SK-N-SH (cell line): ENCODE measurements at regions not wholly inside any gene's neighbourhood (a gene's known extent, or its start where the extent isn't known, plus 50 kb on each side); places are given as distances from the start of the nearest gene placed in this dataset.

Experiments
- CTCF ChIA-PET: fragments of 300-600, 350-600 bp; formaldehyde crosslinking; extraction: SDS; loops from one replicate; lab custom pipeline; 2021; lab: Yijun Ruan, JAX
- POLR2A ChIA-PET: fragments of 350-600 bp; sonication (Branson Sonifier 250); formaldehyde crosslinking; extraction: SDS; loops from one replicate; lab custom pipeline; 2020; ENCODE audit warnings: antibody characterized with exemption, inconsistent platforms; lab: Yijun Ruan, JAX
- DNase-seq: peaks from one replicate; pipeline ENCODE4 v3.0.0; 2012
- H2AFZ ChIP-seq: fragments of 200-600 bp; sonication (generic); 2 replicates; pipeline ENCODE4 v1.8.1; 2016; ENCODE audit warnings: antibody characterized with exemption, mild to moderate bottlenecking, low read depth
- H3F3A ChIP-seq: fragments of 200-600 bp; sonication (generic); replicated peaks from 2 replicates; pipeline ENCODE3; 2016; ENCODE audit warnings: antibody characterized with exemption, mild to moderate bottlenecking; ENCODE audit not compliant: insufficient read depth
- H3K27ac ChIP-seq, 2 experiments: fragments of 200-500 bp in 1 of 2; fragments of 200-600 bp in 1 of 2; sonication (Bioruptor generic) in 1 of 2; sonication (generic), shearing (Covaris generic) in 1 of 2; 2 replicates each; pipeline versions ENCODE4 v1.5.1 to v1.6.1; 2014 to 2016; ENCODE audit warnings: low read depth in 2 of 2, inconsistent platforms in 1 of 2, low read length in 1 of 2, mild to moderate bottlenecking in 1 of 2, mixed read lengths in 1 of 2
- H3K27me3 ChIP-seq: fragments of 200-600 bp; sonication (generic), shearing (Covaris generic); 2 replicates; pipeline ENCODE4 v1.6.1; 2016; ENCODE audit warnings: mixed run types; ENCODE audit not compliant: insufficient read depth
- H3K36me3 ChIP-seq, 2 experiments: fragments of 200-500 bp in 1 of 2; fragments of 200-600 bp in 1 of 2; sonication (Bioruptor generic) in 1 of 2; sonication (generic) in 1 of 2; replicated peaks in 1 of 2; 2 replicates each; pipeline versions ENCODE3 to v1.5.1; 2014 to 2016; ENCODE audit warnings: low read length in 1 of 2, mild to moderate bottlenecking in 1 of 2; ENCODE audit not compliant: insufficient read depth in 2 of 2, control insufficient read depth in 1 of 2
- H3K4me1 ChIP-seq, 2 experiments: fragments of 200-500 bp in 1 of 2; fragments of 200-600 bp in 1 of 2; sonication (Bioruptor generic) in 1 of 2; sonication (generic), shearing (Covaris generic) in 1 of 2; 2 replicates each; pipeline versions ENCODE4 v1.5.1 to v1.6.1; 2014 to 2016; ENCODE audit warnings: low read depth in 1 of 2, low read length in 1 of 2, mixed run types in 1 of 2; ENCODE audit not compliant: insufficient read depth in 2 of 2, control insufficient read depth in 1 of 2
- H3K4me2 ChIP-seq: fragments of 200-600 bp; sonication (generic), shearing (Covaris generic); 2 replicates; pipeline ENCODE4 v1.6.1; 2017; ENCODE audit warnings: mixed run types
- H3K4me3 ChIP-seq, 2 experiments: fragments of 200-500 bp in 1 of 2; fragments of 200-600 bp in 1 of 2; sonication (Bioruptor generic) in 1 of 2; sonication (generic), shearing (Covaris generic) in 1 of 2; 2 replicates each; pipeline versions ENCODE4 v1.5.1 to v1.8.1; 2014 to 2016; ENCODE audit warnings: low read depth in 2 of 2, inconsistent platforms in 1 of 2, low read length in 1 of 2, mild to moderate bottlenecking in 1 of 2, mixed read lengths in 1 of 2, moderate library complexity in 1 of 2
- H3K79me2 ChIP-seq: fragments of 200-600 bp; sonication (generic); 2 replicates; pipeline ENCODE4 v1.8.1; 2017; ENCODE audit warnings: mild to moderate bottlenecking; ENCODE audit not compliant: insufficient read depth
- H3K9ac ChIP-seq: fragments of 200-600 bp; sonication (generic); 2 replicates; pipeline ENCODE4 v1.6.1; 2017; ENCODE audit warnings: mixed run types
- H3K9me2 ChIP-seq: fragments of 200-600 bp; sonication (generic); 2 replicates; pipeline ENCODE4 v1.6.1; 2017; ENCODE audit warnings: mixed run types
- H3K9me3 ChIP-seq: fragments of 200-600 bp; sonication (generic); 2 replicates; pipeline ENCODE4 v1.6.1; 2017; ENCODE audit warnings: mixed run types, mild to moderate bottlenecking, moderate library complexity
- H4K20me1 ChIP-seq: fragments of 200-600 bp; sonication (generic); 2 replicates; pipeline ENCODE4 v1.6.1; 2017; ENCODE audit warnings: mild to moderate bottlenecking, mixed run types; ENCODE audit not compliant: insufficient read depth
- CHD2 ChIP-seq: fragments of 150-350 bp; IDR thresholded peaks from 2 replicates; pipeline ENCODE4 v1.6.1; 2018; ENCODE audit warnings: low read length; ENCODE audit not compliant: partially characterized antibody
- EP300 ChIP-seq, 2 experiments: IDR thresholded peaks; 2 replicates each; pipeline versions ENCODE4 v1.4.0 to v1.6.1; 2012; ENCODE audit warnings: borderline replicate concordance in 1 of 2, low read depth in 1 of 2, low read length in 1 of 2
- FOXJ3 ChIP-seq: sonication (generic); formaldehyde crosslinking; IDR thresholded peaks from 2 replicates; pipeline ENCODE4 v1.5.1; 2020; ENCODE audit warnings: mild to moderate bottlenecking, missing genetic modification reagents
- FOXM1 ChIP-seq: IDR thresholded peaks from 2 replicates; pipeline ENCODE4 v1.4.0; 2012; ENCODE audit warnings: low read depth, mild to moderate bottlenecking
- GABPA ChIP-seq: IDR thresholded peaks from 2 replicates; pipeline ENCODE4 v1.4.0; 2012; ENCODE audit warnings: low read depth, mild to moderate bottlenecking
- GATA2 ChIP-seq: sonication (generic); formaldehyde crosslinking; IDR thresholded peaks from 2 replicates; pipeline ENCODE4 v1.5.0; 2020; ENCODE audit warnings: mild to moderate bottlenecking, missing genetic modification reagents
- IRF3 ChIP-seq: fragments of 150-350 bp; IDR thresholded peaks from 2 replicates; pipeline ENCODE4 v1.6.1; 2016; ENCODE audit warnings: mild to moderate bottlenecking, low read depth, low read length
- JUND ChIP-seq: IDR thresholded peaks from 2 replicates; pipeline ENCODE4 v1.4.0; 2012
- MAX ChIP-seq: IDR thresholded peaks from 2 replicates; pipeline ENCODE4 v1.4.0; 2012; ENCODE audit warnings: low read depth
- MEF2A ChIP-seq: IDR thresholded peaks from 2 replicates; pipeline ENCODE4 v1.4.0; 2012; ENCODE audit warnings: low read depth, borderline replicate concordance
- MXI1 ChIP-seq: IDR thresholded peaks from 2 replicates; pipeline ENCODE4 v1.6.1; 2012; ENCODE audit warnings: mild to moderate bottlenecking, low read depth, low read length, improper control_type of control experiment
- NFIC ChIP-seq: IDR thresholded peaks from 2 replicates; pipeline ENCODE4 v1.4.0; 2012; ENCODE audit warnings: borderline replicate concordance
- NRF1 ChIP-seq: IDR thresholded peaks from 2 replicates; pipeline ENCODE4 v1.6.1; 2012; ENCODE audit warnings: low read depth, mild to moderate bottlenecking, low read length
- PBX3 ChIP-seq: IDR thresholded peaks from 2 replicates; pipeline ENCODE4; 2012
- POLR2AphosphoS5 ChIP-seq: IDR thresholded peaks from 2 replicates; pipeline ENCODE4 v1.6.1; 2012; ENCODE audit warnings: low read depth, low read length
- RCOR1 ChIP-seq: fragments of 150-350 bp; IDR thresholded peaks from 2 replicates; pipeline ENCODE4 v1.6.1; 2017; ENCODE audit warnings: antibody characterized with exemption, low read length
- SIN3A ChIP-seq: IDR thresholded peaks from 2 replicates; pipeline ENCODE4 v1.6.1; 2012; ENCODE audit warnings: low read depth, mild to moderate bottlenecking, low read length, moderate library complexity, borderline replicate concordance
- TAF1 ChIP-seq: IDR thresholded peaks from 2 replicates; pipeline ENCODE4 v1.6.1; 2012; ENCODE audit warnings: low read depth, mild to moderate bottlenecking, low read length, moderate library complexity, borderline replicate concordance
- TCF12 ChIP-seq: IDR thresholded peaks from 2 replicates; pipeline ENCODE4 v1.4.0; 2012
- TEAD4 ChIP-seq: IDR thresholded peaks from 2 replicates; pipeline ENCODE4 v1.4.0; 2012; ENCODE audit warnings: mild to moderate bottlenecking, borderline replicate concordance; ENCODE audit not compliant: insufficient read depth
- USF2 ChIP-seq: fragments of 150-350 bp; IDR thresholded peaks from 2 replicates; pipeline ENCODE4 v1.6.1; 2017; ENCODE audit warnings: antibody characterized with exemption, low read length, low read depth, borderline replicate concordance
- YY1 ChIP-seq: IDR thresholded peaks from 2 replicates; pipeline ENCODE4 v1.4.0; 2012; ENCODE audit warnings: low read depth, mild to moderate bottlenecking
- WGBS: methylation state at CpG from one replicate; pipeline ENCODE4 v1.1.6; 2017; ENCODE audit warnings: low lambda C conversion rate; 5-methylcytosine and 5-hydroxymethylcytosine counted together

- TF ChIP-seq NFIC (peak; percentile 46), RCOR1 (no peak), FOXM1 (peak; percentile 45; the same call in 1 of the 2 replicates), TCF12 (peak; percentile 87), PBX3 (peak; percentile 62)
Observed at GRCh38 chr6:140203661-140204147, 829.3 kb upstream of the CITED2 start (continued).

GRCh38 chr6:140202964-140203515, 828.6 kb upstream of the CITED2 start:
- Histone ChIP-seq H3K27ac (peak overlapping the region; percentile 75 to 84; a peak in 3 of 4 replicates), H3K9me3 (no peaks in the 10 kb centered on the region), H3K4me2 (0 out of 2 replicates have a peak overlapping the region, but pooled peaks have one; percentile 3), H3K27me3 (no peaks in the 10 kb centered on the region), H3K4me3 (no peak overlapping the region), H3K9me2 (no peaks in the 10 kb centered on the region), H4K20me1 (no peaks in the 10 kb centered on the region), H3K79me2 (no peaks in the 10 kb centered on the region), H3K9ac (no peak overlapping the region; the same call in 1 of the 2 replicates), H3F3A (peaks cover 21% of the 10 kb centered on the region), H2AFZ (peak overlapping the region; percentile 28; the same call in 1 of the 2 replicates), H3K36me3 (no peaks in the 10 kb centered on the region), H3K4me1 (no peaks in the 10 kb centered on the region; a peak in 1 of 4 replicates)
- 58% methylated on average over 2 of the region's 2 CpGs for WGBS
- TF ChIP-seq EP300 (IDR thresholded peaks at IDR 0.05; ENCODE audit: borderline replicate concordance in 1 of 2, low read depth in 1 of 2, low read length in 1 of 2) (no peak), GATA2 (no peak), SIN3A (no peak), GABPA (no peak), MEF2A (no peak), CHD2 (no peak), MAX (no peak), RCOR1 (no peak), JUND (no peak), FOXJ3 (CRISPR knock-in tag) (no peak), NFIC (no peak), MXI1 (no peak), NRF1 (no peak), USF2 (no peak), IRF3 (no peak), POLR2AphosphoS5 (no peak), TAF1 (no peak), YY1 (no peak), TEAD4 (no peak)
- no peak for DNase-seq
- POLR2A ChIA-PET, result no interaction called here
- CTCF ChIA-PET, result no interaction called here
